ENCODE measurements at regions not wholly inside any gene's neighbourhood (a gene's known extent, or its start where the extent isn't known, plus 50 kb on each side); places are given as distances from the start of the nearest gene placed in this dataset.
"Not testable (repeated sequence)": the region's sequence is repeated elsewhere in the genome, so short reads cannot be mapped to it uniquely, and the experiment has no call there.

- not testable (repeated sequence) for TF ChIP-seq CTCF (conservative IDR thresholded peaks at IDR 0.05; ENCODE audit: low read depth, low read length); EZH2 (IDR thresholded peaks at IDR 0.05; ENCODE audit: low read length, unreplicated experiment)
Measured at GRCh38 chr7:150169515-150169914, 153.6 kb upstream of the LRRC61 start.

Measured in PC-3 (cell line).